ENCODE measurements at regions not wholly inside any gene's neighbourhood (a gene's known extent, or its start where the extent isn't known, plus 50 kb on each side); places are given as distances from the start of the nearest gene placed in this dataset.

GRCh38 chr14:58722441-58722840 is 84.7 kb downstream of the DACT1 start:
- intact Hi-C loops (cut with DNase I): no loop called here

GRCh38 chr14:58724206-58724605 is 86.4 kb downstream of the DACT1 start:
- intact Hi-C loops (cut with DNase I): no loop called here
- Histone ChIP-seq H3K27ac (ENCODE audit: low read depth in 1 of 2, low read length in 2 of 2) (no peak overlapping the region), H3K36me3 (ENCODE audit: control insufficient read depth in 1 of 2, insufficient read depth in 2 of 2, low read length in 1 of 2) (no peaks in the 10 kb centered on the region), H3K27me3 (ENCODE audit: control insufficient read depth in 1 of 2, insufficient read depth in 2 of 2, low read length in 1 of 2) (no peaks in the 10 kb centered on the region), H3K9me3 (ENCODE audit: control insufficient read depth, low read length) (no peaks in the 10 kb centered on the region), H3K4me1 (ENCODE audit: control insufficient read depth in 1 of 2, insufficient read depth in 2 of 2, low read length in 2 of 2) (no peaks in the 10 kb centered on the region), H3K4me3 (ENCODE audit: low read length in 2 of 2) (no peak overlapping the region)
- no peak for DNase-seq
- WGBS, 2 donors: 79 to 86% methylated on average over 2 of the region's 2 CpGs
- no peak for ATAC-seq (ENCODE audit: low FRiP score)

More at GRCh38 chr14:58722441-58722840, 84.7 kb downstream of the DACT1 start:
- no peak for ATAC-seq (ENCODE audit: low FRiP score)
- 67 to 77% methylated on average over 4 of the region's 4 CpGs for WGBS, 2 donors
- Histone ChIP-seq H3K36me3 (ENCODE audit: control insufficient read depth in 1 of 2, insufficient read depth in 2 of 2, low read length in 1 of 2) (no peaks in the 10 kb centered on the region), H3K4me3 (ENCODE audit: low read length in 2 of 2) (no peak overlapping the region), H3K27ac (ENCODE audit: low read depth in 1 of 2, low read length in 2 of 2) (no peak overlapping the region), H3K9me3 (ENCODE audit: control insufficient read depth, low read length) (no peaks in the 10 kb centered on the region), H3K27me3 (ENCODE audit: control insufficient read depth in 1 of 2, insufficient read depth in 2 of 2, low read length in 1 of 2) (no peaks in the 10 kb centered on the region), H3K4me1 (ENCODE audit: control insufficient read depth in 1 of 2, insufficient read depth in 2 of 2, low read length in 2 of 2) (no peaks in the 10 kb centered on the region)
- DNase-seq: no peak

- DNase-seq: no peak
- no peaks in the 10 kb centered on the region for H3K36me3 ChIP-seq (ENCODE audit: control insufficient read depth in 1 of 2, insufficient read depth in 2 of 2, low read length in 1 of 2)
- no peak overlapping the region for H3K4me3 ChIP-seq (ENCODE audit: low read length in 2 of 2)
- no peak overlapping the region for H3K27ac ChIP-seq (ENCODE audit: low read depth in 1 of 2, low read length in 2 of 2)
- no peaks in the 10 kb centered on the region for H3K9me3 ChIP-seq (ENCODE audit: control insufficient read depth, low read length)
- no peaks in the 10 kb centered on the region for H3K4me1 ChIP-seq (ENCODE audit: control insufficient read depth in 1 of 2, insufficient read depth in 2 of 2, low read length in 2 of 2)
- H3K27me3 ChIP-seq (ENCODE audit: control insufficient read depth in 1 of 2, insufficient read depth in 2 of 2, low read length in 1 of 2): no peaks in the 10 kb centered on the region
- ATAC-seq (ENCODE audit: low FRiP score): no peak
- intact Hi-C loops (cut with DNase I): no loop called here
- 99 to 100% methylated on average over 1 of the region's 1 CpG for WGBS, 2 donors
These were observed 86.9 kb downstream of the DACT1 start for GRCh38 chr14:58724702-58725101.

- ATAC-seq (ENCODE audit: low FRiP score): no peak
These were observed 87.5 kb downstream of the DACT1 start for GRCh38 chr14:58725226-58725625.

GRCh38 chr14:58725871-58726270 is 88.1 kb downstream of the DACT1 start:
- intact Hi-C loops (cut with DNase I): no loop called here
- Histone ChIP-seq H3K27ac (ENCODE audit: low read depth in 1 of 2, low read length in 2 of 2) (no peak overlapping the region), H3K9me3 (ENCODE audit: control insufficient read depth, low read length) (no peaks in the 10 kb centered on the region), H3K4me1 (ENCODE audit: control insufficient read depth in 1 of 2, insufficient read depth in 2 of 2, low read length in 2 of 2) (no peaks in the 10 kb centered on the region), H3K27me3 (ENCODE audit: control insufficient read depth in 1 of 2, insufficient read depth in 2 of 2, low read length in 1 of 2) (no peaks in the 10 kb centered on the region), H3K36me3 (ENCODE audit: control insufficient read depth in 1 of 2, insufficient read depth in 2 of 2, low read length in 1 of 2) (no peaks in the 10 kb centered on the region), H3K4me3 (ENCODE audit: low read length in 2 of 2) (no peak overlapping the region)
- WGBS, 2 donors: 9 to 10% methylated on average over 2 of the region's 2 CpGs
- DNase-seq (no peak), ATAC-seq (ENCODE audit: low FRiP score) (no peak)

More at GRCh38 chr14:58725226-58725625, 87.5 kb downstream of the DACT1 start:
- intact Hi-C loops (cut with DNase I): no loop called here
- no peak for DNase-seq
- no peaks in the 10 kb centered on the region for H3K4me1 ChIP-seq (ENCODE audit: control insufficient read depth in 1 of 2, insufficient read depth in 2 of 2, low read length in 2 of 2)
- H3K9me3 ChIP-seq (ENCODE audit: control insufficient read depth, low read length): no peaks in the 10 kb centered on the region
- no peaks in the 10 kb centered on the region for H3K36me3 ChIP-seq (ENCODE audit: control insufficient read depth in 1 of 2, insufficient read depth in 2 of 2, low read length in 1 of 2)
- no peak overlapping the region for H3K4me3 ChIP-seq (ENCODE audit: low read length in 2 of 2)
- no peak overlapping the region for H3K27ac ChIP-seq (ENCODE audit: low read depth in 1 of 2, low read length in 2 of 2)
- no peaks in the 10 kb centered on the region for H3K27me3 ChIP-seq (ENCODE audit: control insufficient read depth in 1 of 2, insufficient read depth in 2 of 2, low read length in 1 of 2)

GRCh38 chr14:58730792-58731464 is 93.2 kb downstream of the DACT1 start:
- intact Hi-C loops (cut with DNase I): loop anchor here (5.0 kb wide), 1 partner anchor 94 kb away; the partner anchor contains the start of gene DACT1 (in 2 of the 2)
- H3K9me3 ChIP-seq (ENCODE audit: control insufficient read depth, low read length): no peaks in the 10 kb centered on the region
- H3K36me3 ChIP-seq (ENCODE audit: control insufficient read depth in 1 of 2, insufficient read depth in 2 of 2, low read length in 1 of 2): no peaks in the 10 kb centered on the region
- no peaks in the 10 kb centered on the region for H3K27me3 ChIP-seq (ENCODE audit: control insufficient read depth in 1 of 2, insufficient read depth in 2 of 2, low read length in 1 of 2)
- no peak overlapping the region for H3K4me3 ChIP-seq (ENCODE audit: low read length in 2 of 2)
- DNase-seq (no peak), ATAC-seq (ENCODE audit: low FRiP score) (no peak)
- H3K4me1 ChIP-seq (ENCODE audit: control insufficient read depth in 1 of 2, insufficient read depth in 2 of 2, low read length in 2 of 2): peaks cover 0 to 2% of the 10 kb centered on the region in 2 donors
- 8 to 12% methylated on average over 5 of the region's 5 CpGs for WGBS, 2 donors
- peak overlapping the region; percentile 28 to 63 for H3K27ac ChIP-seq (ENCODE audit: low read depth in 1 of 2, low read length in 2 of 2)

- 20 to 27% methylated on average over 2 of the region's 2 CpGs for WGBS, 2 donors
- H3K9me3 ChIP-seq (ENCODE audit: control insufficient read depth, low read length): no peaks in the 10 kb centered on the region
- intact Hi-C loops (cut with DNase I): loop anchor here (5.0 kb wide), 1 partner anchor 94 kb away; the partner anchor contains the start of gene DACT1 (in 2 of the 2)
- no peaks in the 10 kb centered on the region for H3K27me3 ChIP-seq (ENCODE audit: control insufficient read depth in 1 of 2, insufficient read depth in 2 of 2, low read length in 1 of 2)
- no peak overlapping the region for H3K4me3 ChIP-seq (ENCODE audit: low read length in 2 of 2)
- no peaks in the 10 kb centered on the region for H3K36me3 ChIP-seq (ENCODE audit: control insufficient read depth in 1 of 2, insufficient read depth in 2 of 2, low read length in 1 of 2)
- H3K4me1 ChIP-seq (ENCODE audit: control insufficient read depth in 1 of 2, insufficient read depth in 2 of 2, low read length in 2 of 2): peaks cover 0 to 2% of the 10 kb centered on the region in 2 donors
- DNase-seq (no peak), ATAC-seq (ENCODE audit: low FRiP score) (peak; percentile 66)
- H3K27ac ChIP-seq (ENCODE audit: low read depth in 1 of 2, low read length in 2 of 2): peak overlapping the region; percentile 28 to 63
These were observed 93.9 kb downstream of the DACT1 start for GRCh38 chr14:58731465-58732293.

- intact Hi-C loops (cut with DNase I): loop anchor here (5.0 kb wide), 1 partner anchor 95 kb away; the partner anchor contains the start of gene DACT1 (in 2 of the 2)
These were observed 94.6 kb downstream of the DACT1 start for GRCh38 chr14:58732387-58732786.

More at GRCh38 chr14:58732387-58732786, 94.6 kb downstream of the DACT1 start:
- DNase-seq (no peak), ATAC-seq (ENCODE audit: low FRiP score) (no peak)
- Histone ChIP-seq H3K36me3 (ENCODE audit: control insufficient read depth in 1 of 2, insufficient read depth in 2 of 2, low read length in 1 of 2) (no peaks in the 10 kb centered on the region), H3K27ac (ENCODE audit: low read depth in 1 of 2, low read length in 2 of 2) (no peak overlapping the region), H3K9me3 (ENCODE audit: control insufficient read depth, low read length) (no peaks in the 10 kb centered on the region), H3K4me3 (ENCODE audit: low read length in 2 of 2) (no peak overlapping the region), H3K27me3 (ENCODE audit: control insufficient read depth in 1 of 2, insufficient read depth in 2 of 2, low read length in 1 of 2) (no peaks in the 10 kb centered on the region), H3K4me1 (ENCODE audit: control insufficient read depth in 1 of 2, insufficient read depth in 2 of 2, low read length in 2 of 2) (peaks cover 0 to 2% of the 10 kb centered on the region in 2 donors)
